NCI-H1092 treated with DMSO at 0.1 percent for 48 hours (cell line): ENCODE measurements at regions not wholly inside any gene's neighbourhood (a gene's known extent, or its start where the extent isn't known, plus 50 kb on each side); places are given as distances from the start of the nearest gene placed in this dataset.

ENCODE experiments used
- DNase-seq: peaks from one replicate; lab custom pipeline; 2025; lab: John Stamatoyannopoulos, UW

DNA sequence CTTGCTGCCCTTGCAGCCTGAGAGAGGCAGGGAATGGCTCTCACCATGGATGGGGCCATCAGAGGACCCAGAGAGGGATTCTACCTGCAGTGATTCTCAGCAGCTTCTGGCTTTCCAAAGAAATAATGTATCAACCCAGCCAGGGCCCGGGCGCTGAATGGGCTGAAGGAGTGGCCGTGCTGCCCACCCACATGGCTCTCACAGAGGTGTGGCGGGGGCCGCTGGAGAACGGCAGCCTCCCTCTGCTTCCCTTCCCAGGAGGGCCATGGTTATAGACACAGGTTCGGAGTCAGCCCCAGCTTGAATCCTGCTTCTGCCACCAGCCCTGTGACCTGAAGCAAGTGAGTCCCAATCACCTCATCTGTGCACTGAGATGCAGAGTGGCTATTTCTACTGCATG, 82.7 kb downstream of the THAP12 start:
- no peak for DNase-seq

DNA sequence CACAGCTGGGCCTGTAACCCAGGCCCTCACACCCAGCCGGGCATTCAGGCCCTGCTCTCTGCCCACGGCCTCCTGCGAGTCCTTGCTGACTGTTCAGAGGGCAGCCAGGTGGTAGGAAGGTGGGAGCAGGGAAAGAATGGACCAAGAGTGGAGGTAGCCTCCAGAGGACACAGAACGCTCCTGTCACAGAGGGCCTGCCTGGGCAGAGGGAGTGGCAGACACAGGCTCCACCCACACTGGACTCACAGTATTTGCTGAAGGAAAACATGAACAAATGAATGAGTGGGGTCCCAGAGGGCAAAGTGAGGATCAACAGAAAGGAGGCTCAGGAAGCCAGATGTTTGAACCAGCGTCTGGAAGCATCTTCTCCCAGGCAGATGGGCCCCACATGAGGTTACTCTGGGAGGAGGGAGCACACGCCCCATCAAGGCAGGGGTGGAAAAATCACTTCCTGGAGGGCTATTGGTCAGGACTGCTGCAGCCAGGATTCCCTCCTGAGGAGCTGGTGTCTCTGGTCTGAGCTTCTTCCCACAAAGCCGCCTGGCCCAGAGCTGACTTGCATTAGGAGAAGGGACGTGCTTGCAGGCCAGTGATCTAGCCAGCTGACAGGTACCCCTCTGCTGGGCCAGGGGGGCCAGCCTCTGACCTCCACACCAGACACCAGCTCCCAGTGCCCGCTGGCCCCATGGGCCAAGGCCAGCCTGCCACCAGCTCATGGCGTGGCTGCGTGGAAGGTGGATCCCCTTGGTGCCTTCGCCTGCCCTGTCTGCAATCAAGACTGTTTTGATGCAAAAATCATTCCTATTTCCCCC, 84.0 kb downstream of the THAP12 start:
- no peak for DNase-seq

DNA sequence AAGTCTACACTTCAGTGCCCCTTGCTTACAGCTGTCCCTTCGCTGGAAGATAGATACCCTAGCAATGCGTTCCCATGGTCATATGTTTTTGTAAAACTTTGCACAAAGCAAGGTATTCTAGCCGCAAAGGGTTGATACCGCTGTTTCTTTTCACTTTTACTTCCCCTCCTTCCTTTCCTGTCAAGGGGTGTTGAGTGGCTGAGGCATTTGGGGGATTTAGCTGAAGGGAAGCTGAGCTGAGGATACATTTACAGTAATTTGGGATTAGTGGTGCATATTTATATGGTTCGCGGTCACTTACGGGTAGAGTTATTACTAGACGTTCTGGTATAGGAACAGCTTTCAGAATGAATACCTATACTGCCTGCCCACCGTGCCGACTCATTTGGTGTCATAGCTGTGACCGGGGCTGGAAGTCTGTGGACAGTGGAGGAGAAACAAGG, 86.9 kb upstream of the WNT11 start:
- DNase-seq = no peak

DNA sequence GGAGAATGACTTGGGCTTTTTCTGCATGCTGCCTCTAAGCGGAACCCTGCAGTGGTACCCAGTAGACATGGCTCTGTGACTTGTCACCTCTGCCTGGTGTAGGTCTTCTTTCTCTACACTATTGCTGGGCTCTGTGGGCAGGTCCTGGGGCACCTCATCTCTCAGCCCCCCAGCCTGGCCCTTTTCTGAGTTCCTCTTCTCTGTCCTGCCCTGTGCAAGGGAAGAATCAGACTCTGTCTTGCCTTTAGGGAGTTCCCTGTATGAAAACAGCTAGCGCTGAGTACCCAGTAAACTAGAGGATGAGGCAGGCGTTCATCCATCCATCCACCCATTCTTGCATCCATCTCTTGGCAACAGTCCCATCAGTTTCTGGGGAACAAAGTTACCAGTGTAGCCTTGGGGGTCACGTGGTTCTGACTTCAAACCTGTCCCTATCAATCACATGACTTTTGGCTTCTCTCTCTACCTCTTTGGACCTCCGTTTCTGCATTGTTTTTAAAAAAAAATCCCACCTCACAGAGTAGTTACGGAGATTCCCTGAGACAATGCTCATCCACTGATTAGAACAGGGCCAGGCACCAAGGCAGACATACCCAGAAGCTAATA, 86.4 kb upstream of the WNT11 start:
- DNase-seq = no peak

DNA sequence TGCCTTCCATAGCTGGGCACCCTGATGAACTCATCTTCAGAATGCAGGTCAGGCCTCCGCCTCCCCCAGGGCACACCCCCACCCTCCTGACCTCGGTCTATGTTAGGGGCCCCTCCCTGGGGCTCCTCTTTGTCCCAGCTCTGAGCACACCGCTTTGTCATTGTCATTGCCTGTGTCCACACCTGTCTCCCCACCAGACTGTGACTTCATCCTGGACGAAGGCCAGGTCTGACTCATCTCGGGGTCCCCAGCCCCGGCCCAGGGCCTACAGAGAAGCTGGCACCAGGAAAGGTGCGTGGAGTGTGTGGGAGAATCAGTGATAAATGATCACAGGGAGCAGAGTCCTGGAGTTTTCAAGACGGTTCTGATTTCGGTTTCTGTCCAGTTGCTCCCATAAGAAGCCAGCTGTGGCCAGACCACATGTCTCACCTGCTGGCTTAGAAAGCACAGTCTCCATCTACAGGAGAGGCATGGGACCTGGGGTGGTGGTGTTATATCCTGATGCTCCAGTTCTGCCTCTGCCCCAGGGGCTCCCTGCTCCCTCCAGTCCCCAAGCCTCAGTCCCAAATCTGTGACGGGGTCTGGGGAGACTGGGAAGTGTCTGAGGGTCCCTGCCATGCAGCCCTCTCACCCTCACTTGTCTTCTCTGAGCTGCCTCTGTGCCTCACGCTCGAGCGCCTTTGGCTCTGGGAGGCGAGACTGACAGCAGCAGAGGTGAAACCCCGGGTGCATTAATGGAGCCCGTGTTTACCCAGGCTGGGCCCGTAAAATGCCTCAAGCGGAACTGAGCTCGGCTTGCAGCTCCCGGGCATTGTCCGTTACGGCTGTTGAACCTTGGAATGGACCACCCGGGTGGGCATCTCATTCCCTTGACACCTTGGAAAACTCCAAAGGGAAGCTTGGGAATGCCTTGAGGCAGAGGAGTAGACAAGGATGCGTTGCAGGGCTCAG, 85.5 kb upstream of the WNT11 start:
- DNase-seq = peak; percentile 89

DNA sequence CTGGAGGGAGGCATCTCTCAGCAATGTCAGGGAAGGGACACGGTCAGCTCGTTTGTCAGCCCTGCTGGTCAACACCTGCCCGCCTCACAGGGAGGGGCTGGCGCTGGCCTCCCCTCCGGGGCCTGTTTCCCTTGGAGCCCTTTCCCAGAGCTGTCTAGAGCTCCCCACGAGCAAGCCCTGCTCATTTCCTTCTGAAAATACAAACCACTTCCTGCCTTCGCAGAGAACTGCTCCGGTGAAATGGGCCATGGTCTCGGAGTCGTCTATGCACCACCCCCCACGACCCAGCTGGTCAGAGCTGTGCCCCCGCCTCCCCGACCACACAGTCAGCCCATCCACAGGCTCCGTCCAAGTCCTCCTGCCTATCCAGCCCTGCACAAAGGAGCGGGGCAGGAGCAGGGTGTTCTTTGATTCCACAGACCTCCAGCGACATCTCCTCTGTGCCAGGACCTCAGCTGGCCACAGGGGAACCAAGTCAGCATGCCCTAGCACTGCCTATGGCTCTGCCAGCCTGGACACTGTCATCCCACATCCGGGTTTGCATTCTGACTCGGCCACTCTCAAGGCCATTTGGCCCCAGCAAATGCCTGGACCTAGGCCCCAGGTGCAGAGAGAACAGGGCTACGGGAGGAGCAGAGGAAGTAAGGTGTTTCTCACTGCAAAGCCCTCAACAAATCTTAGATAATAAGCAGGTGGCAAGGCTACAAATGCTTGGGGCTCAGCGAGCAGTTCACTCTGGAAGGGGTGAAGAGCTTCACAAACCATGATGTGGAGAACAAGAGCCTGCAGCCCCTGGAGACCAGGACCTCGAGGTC, 82.1 kb upstream of the WNT11 start:
- DNase-seq = no peak

DNA sequence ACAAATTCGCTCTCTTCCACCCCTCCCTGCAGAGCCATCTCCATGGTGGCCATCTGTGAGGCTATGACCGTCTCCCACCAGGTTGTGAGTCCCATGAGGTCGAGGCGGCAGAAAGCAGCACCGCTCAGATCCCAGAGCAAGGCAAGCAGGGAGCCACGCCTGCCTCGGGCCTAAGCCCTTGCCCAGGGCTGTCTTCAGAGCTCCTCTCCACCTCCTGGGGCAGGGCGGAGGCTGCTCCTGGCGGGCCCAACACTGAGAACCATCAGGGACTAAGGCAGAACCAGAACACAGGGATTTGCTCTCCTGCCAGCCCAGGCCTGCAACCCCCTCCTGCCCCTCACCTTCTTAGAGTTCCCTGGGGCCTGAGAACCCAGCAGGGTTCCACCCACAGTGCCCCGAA, 80.9 kb upstream of the WNT11 start:
- DNase-seq = no peak

DNA sequence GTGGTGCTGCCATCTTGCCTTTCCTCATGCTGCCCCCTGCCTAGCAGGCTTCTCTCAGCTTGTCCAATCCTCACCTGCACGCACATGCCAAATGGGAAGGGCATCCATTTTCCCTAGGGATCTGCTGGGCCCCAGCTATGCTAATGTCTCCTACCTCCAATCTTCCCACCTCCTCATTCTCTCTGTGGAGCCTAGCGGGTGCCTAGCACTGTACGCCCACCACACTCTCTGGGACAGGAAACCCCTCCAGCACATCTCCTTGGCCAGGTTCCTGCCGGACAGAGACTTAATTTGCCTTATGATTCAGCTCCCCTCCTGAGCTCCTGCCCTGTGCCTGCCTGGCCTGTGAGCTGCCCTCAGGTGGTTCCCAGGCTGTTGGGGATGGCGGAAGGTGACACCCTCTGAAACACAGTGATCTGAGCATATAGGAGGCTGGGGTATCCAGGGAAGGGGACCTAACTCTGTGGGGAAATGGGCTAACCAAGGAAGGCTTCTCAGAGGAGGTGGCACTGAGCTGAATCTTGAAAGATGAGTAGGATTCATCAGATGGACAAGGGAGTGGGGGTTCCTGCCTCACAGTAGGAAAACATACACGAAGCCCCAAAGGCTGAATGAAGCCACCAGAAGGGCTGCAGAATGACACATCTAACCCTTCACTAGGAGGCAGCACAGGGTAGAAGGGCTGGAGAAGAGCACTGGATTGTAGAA, 79.2 kb upstream of the WNT11 start:
- DNase-seq = no peak

DNA sequence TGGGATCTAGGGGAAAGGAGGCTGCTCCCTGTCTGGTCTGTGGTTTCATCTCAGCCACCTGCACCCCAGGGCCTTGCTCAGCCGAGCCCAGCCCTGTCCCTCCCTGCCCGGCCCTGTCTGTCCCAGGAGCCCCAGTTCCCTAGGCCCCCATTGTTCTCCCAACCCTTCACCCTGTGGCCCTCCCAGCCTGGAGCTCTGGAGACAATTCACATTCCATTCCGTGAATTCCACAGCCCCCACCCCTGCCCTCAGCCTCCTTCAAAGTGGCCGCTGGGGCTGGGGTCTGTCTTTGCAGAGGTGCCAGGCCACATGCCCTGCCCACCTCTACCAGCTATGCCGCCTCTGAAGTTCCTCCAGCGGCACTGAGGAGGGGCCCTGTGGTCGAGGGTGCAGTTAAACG, 77.9 kb upstream of the WNT11 start:
- no peak for DNase-seq

DNA sequence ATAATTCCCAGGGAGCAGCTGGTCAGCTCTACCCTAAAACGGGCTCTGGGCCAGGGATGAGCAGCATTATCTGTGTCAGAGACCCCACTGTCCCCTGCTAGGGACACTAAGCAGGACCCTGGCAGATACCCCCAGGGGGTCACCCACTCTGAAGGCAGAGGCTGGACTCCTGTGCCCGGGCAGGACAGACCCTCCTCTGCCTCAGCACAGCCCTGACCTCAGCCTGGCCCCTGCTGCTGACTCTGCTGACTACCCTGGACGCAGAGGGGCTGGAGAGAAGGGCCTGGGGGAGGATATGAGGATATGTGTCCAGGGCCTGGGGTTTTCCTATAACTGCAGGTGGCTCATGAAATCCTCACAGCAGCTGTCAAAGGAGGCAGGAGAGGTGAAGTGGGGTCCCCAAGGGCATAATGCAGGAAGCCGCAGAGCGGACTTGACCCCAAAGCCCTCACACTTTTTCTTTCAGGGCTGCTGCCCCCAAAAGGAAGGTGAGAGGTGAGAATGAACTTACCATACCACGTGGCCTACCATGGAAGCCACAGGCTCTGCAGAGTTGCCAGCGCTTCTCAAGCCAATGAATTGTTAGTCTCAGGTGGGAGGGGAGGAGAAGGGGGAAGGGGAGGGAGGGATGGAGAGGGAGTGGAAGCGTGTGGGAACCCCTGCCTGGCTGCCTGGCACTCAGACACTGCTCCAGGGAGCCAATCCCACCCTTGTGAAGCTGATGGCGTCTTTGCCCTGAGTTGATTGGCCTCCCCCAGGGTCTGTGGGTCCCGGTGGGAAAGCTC, 76.7 kb upstream of the WNT11 start:
- DNase-seq = peak; percentile 48

DNA sequence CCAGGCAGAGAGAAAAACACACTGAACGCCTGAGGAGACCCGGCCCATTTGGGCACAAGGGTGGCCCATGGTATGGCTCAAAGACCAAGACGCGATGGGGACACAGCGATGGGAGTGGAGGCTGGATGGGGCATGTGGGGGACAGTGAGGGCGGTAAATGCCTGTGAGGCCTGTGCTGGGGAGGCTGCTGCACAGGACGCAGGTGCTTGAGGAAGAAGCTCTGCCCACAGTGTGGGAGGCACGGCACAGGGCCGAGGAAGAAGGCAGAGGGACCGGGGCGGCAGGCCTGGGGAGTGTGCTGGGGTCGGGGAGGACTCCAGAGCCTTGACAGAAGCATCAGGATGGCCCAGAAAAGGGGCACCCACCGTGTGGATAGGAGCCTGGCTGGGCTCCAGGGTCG, 75.9 kb upstream of the WNT11 start:
- DNase-seq = no peak

DNA sequence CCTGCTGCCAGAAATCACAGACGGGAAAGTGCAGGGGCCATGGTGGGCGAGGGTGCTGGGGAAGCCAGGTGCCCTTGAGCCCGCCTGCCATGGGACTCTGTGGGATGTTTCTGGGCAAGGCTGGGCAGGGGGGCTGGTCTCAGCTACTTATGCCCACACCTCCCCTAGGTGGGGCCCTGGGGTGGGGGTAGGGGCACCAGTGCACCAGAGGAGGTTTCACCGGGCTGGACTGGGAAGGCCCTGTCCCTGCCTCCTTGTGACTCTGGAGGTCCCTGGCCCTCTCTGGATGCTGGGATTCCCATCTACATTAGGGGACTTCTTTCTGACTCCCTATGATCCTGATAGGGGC, 75.2 kb upstream of the WNT11 start:
- DNase-seq = no peak

DNA sequence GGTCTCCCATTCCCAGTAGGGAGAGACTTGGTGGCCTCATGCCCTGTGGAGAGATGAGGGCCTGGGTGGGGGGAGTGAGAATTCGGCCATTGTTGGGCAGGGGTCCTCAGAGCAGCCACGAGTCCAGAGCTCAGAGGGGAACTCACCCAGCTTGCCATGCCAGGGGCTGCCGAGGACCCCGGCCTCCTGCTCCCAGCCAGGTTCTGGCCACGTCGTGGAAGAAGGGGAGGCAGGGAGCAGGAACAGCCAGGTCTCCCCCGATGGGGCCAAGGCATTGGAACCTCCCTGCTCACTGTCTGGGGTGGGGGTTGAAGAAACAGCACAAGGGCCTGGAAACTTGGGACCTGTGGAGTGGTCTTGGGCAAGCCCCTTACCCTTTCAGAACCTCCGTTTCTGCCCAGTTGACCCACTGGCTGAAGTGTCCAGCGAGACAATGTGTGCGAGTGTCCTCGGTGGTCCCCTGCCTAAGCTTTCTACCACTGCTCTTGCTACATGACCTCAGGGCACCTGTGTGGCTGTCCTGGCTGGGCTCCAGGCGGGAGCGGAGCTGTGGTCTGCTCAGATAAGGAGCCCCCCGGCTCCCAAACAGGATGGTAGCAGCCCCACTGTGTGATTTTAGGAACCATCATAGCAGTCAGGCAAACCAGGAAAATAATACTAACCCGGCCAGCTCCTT, 74.7 kb upstream of the WNT11 start:
- DNase-seq = no peak

DNA sequence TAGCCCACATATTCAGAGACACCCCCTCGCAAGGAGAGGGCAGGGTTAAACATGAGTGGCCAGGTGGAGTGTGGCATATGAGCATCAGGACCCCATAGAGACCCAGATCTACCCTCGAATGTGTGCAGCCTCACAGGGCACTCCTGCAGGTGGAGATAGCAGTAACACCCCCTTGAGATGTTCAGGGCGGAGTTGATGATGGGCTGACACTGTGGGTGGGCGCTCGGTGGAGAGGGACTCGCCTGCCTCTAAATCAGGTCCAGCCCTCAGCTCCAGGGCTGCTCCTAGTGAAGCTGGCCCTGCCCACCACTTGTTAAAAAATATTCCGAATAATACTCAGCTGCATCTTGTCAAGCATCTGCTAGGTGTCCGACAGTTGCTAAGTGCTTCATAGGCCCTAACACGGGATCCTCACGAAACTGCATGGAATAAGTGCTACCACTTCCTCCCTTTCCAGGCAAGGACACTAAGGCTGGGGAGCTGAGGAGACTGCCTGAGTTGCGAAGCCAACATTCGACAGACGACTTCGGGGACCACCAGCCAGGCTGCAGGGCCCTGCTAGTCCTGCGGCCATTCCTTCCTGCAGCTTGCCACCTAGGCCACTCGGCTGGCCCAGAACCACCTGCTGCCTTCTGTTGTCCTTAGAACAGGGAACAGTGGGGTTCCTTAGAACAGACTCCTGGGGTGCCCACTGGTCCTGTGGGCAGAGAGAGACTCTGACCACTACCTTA, 74.0 kb upstream of the WNT11 start:
- DNase-seq = peak; percentile 38

DNA sequence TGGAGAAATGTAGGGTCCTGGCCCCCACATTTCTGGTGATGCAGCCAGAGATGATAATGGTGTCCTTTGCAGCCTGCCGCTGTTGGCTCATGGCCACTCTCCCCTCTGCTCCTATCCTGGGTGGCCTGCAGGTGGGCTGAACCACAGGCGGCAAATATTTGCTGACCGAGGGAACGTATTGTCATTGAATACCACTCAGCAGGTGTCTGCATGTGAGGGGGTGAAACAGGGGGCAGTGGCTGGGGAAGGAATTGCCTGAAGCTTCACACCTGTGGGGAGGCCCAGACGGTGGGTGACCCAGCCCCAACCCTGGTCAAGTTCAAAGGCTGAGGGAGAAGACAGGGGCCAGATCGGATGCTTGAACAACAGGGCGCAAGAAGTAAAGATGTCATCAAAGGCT, 73.3 kb upstream of the WNT11 start:
- DNase-seq = peak; percentile 82

DNA sequence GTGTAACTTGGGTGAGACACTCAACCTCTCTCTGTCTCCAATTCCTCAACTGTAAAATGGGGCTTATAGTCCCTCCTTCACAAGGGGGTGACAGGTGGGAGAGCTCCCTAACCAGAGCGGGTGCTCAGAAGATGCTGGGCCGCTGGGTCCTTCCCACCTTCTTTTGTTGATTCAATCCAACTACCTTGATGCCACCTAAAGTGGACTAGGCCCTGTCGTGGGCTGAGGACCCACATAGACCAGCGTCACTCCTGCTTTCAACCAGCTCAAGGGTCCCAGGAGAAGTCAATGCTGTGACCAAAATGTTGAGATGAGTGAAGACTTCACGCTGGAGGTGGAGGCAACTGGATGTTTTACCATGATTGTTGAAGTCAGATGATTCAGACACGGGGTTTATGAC, 72.7 kb upstream of the WNT11 start:
- no peak for DNase-seq

DNA sequence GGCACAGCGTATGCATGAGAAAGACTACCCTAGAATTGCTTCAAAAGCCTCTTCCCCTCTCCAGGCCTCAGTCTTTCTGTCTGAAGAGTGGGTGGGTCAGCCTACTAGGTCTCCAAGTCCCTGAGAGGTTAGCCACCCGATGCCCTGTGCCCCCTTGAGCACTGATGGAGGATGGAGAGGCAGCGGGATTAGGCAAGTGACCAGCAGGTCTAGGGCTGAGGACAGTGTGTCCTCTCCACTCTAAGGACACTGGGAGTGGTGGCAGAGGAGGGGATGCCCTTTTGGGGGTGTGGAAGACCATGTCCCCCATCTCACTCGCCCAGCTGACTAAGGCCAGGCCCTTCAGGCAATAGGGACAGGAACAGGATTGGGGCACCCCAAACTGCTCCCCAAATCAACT, 72.2 kb upstream of the WNT11 start:
- DNase-seq = no peak

DNA sequence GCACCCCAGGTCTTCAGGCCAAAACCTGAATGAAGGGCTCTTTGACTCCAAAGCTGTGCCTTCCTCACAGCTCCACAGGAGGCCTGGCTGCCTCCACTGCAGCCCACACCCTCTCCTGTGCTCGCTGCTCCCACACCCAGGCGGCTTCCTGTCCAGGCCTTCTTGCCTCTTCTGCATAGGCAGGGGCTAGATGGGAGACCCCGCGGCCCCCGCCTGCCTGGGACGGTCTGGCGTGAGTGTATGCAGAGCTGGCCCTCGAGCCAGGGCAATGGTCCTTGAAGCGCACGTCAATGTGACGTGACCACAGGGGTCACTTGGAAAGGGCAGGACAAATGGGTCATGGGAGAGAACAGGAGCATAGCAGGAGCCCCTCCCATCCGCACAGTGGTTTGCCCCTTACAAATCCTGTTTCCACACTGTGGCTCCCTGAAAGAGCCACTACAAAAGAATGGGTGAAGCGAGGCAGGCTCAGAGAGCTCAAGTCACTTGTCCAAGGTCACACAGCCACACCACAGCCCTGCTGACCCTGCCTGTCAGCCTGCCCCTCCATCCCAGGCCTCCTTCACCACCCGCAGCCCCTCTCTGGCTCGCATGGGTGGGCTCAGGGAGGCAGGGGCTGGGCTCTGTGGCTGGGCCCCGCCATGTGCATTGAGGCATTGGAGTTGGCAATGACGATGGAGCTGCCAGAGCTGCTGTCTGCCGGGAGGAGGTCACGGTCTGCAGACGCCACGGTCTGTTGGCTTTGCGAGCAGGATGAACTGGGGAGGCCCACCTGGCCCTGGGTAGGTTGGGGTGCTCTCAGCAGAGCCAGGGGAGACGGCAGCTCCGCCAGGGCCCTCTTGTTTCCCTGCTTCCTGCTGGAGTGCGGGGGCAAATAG, 71.2 kb upstream of the WNT11 start:
- peak; percentile 25 for DNase-seq
